Smooth muscle cell (in vitro differentiated cells): ENCODE measurements at regions not wholly inside any gene's neighbourhood (a gene's known extent, or its start where the extent isn't known, plus 50 kb on each side); places are given as distances from the start of the nearest gene placed in this dataset.
A peak's percentile ranks its signal among the peaks of the same experiment; 100 is the strongest.

Experiments used
- DNase-seq: peaks from one replicate; lab custom pipeline; 2025; ENCODE audit not compliant: unreplicated experiment; lab: John Stamatoyannopoulos, UW
- H2AFZ ChIP-seq: fragments of 200-600 bp; sonication (generic); 2 replicates; pipeline ENCODE4 v1.6.0; 2016; ENCODE audit warnings: antibody characterized with exemption, low read depth, mild to moderate bottlenecking
- H3F3A ChIP-seq: fragments of 200-600 bp; sonication (generic); 2 replicates; pipeline ENCODE4 v1.6.0; 2017; ENCODE audit warnings: antibody characterized with exemption, low read depth
- H3K27ac ChIP-seq: fragments of 200-600 bp; sonication (generic); 2 replicates; pipeline ENCODE4 v1.5.1; 2016; ENCODE audit warnings: low read depth, mild to moderate bottlenecking
- H3K27me3 ChIP-seq: fragments of 200-600 bp; sonication (generic); 2 replicates; pipeline ENCODE4 v1.6.1; 2016; ENCODE audit warnings: low read depth, mild to moderate bottlenecking
- H3K36me3 ChIP-seq: fragments of 200-600 bp; sonication (generic); 2 replicates; pipeline ENCODE4 v1.5.1; 2016; ENCODE audit warnings: low read depth
- H3K4me1 ChIP-seq: fragments of 200-600 bp; sonication (generic); 2 replicates; pipeline ENCODE4 v1.5.1; 2016; ENCODE audit warnings: low read depth
- H3K4me2 ChIP-seq: fragments of 200-600 bp; sonication (generic); 2 replicates; pipeline ENCODE4 v1.6.0; 2016; ENCODE audit warnings: mild to moderate bottlenecking
- H3K4me3 ChIP-seq: fragments of 200-600 bp; sonication (generic); 2 replicates; pipeline ENCODE4 v1.5.1; 2016; ENCODE audit warnings: mild to moderate bottlenecking
- H3K79me2 ChIP-seq: fragments of 200-600 bp; sonication (generic); 2 replicates; pipeline ENCODE4 v1.6.0; 2016; ENCODE audit warnings: low read depth, mild to moderate bottlenecking
- H3K9ac ChIP-seq: fragments of 200-600 bp; sonication (generic); 2 replicates; pipeline ENCODE4 v1.6.0; 2016; ENCODE audit warnings: low read depth
- H3K9me3 ChIP-seq: fragments of 200-600 bp; sonication (generic); replicated peaks from 2 replicates; pipeline ENCODE4 v1.5.1; 2016; ENCODE audit warnings: low read depth
- H4K20me1 ChIP-seq: fragments of 200-600 bp; sonication (generic); 2 replicates; pipeline ENCODE4 v1.6.0; 2016; ENCODE audit warnings: low read depth
- WGBS: methylation state at CpG from one replicate; pipeline ENCODE4 v1.1.7; 2016; ENCODE audit warnings: low lambda C conversion rate; 5-methylcytosine and 5-hydroxymethylcytosine counted together
- TF ChIP-seq, protein P1 (sequence below): fragments of 200-600 bp; sonication (generic); IDR thresholded peaks from 2 replicates; pipeline ENCODE4 v1.5.1; 2017; ENCODE audit warnings: borderline replicate concordance, mild to moderate bottlenecking, antibody characterized with exemption; ENCODE audit not compliant: insufficient read depth, poor library complexity, severe bottlenecking

GRCh38 chr9:81318571-81318970, 370.8 kb downstream of the TLE1 start:
- 40% methylated on average over 3 of the region's 3 CpGs for WGBS
- no peaks in the 10 kb centered on the region for H3K4me1 ChIP-seq
- no peak overlapping the region for H3K9ac ChIP-seq
- H3K27ac ChIP-seq = peak overlapping the region; percentile 25
- H3K79me2 ChIP-seq = no peaks in the 10 kb centered on the region
- no peaks in the 10 kb centered on the region for H3F3A ChIP-seq
- peak overlapping the region; percentile 37 for H3K4me2 ChIP-seq
- H2AFZ ChIP-seq = no peak overlapping the region
- DNase-seq = no peak
- H4K20me1 ChIP-seq = no peaks in the 10 kb centered on the region
- H3K36me3 ChIP-seq = peaks cover 6% of the 10 kb centered on the region
- H3K4me3 ChIP-seq = no peak overlapping the region
- H3K27me3 ChIP-seq = no peaks in the 10 kb centered on the region
- H3K9me3 ChIP-seq = peaks cover 7% of the 10 kb centered on the region
- TF ChIP-seq, protein P1, sequence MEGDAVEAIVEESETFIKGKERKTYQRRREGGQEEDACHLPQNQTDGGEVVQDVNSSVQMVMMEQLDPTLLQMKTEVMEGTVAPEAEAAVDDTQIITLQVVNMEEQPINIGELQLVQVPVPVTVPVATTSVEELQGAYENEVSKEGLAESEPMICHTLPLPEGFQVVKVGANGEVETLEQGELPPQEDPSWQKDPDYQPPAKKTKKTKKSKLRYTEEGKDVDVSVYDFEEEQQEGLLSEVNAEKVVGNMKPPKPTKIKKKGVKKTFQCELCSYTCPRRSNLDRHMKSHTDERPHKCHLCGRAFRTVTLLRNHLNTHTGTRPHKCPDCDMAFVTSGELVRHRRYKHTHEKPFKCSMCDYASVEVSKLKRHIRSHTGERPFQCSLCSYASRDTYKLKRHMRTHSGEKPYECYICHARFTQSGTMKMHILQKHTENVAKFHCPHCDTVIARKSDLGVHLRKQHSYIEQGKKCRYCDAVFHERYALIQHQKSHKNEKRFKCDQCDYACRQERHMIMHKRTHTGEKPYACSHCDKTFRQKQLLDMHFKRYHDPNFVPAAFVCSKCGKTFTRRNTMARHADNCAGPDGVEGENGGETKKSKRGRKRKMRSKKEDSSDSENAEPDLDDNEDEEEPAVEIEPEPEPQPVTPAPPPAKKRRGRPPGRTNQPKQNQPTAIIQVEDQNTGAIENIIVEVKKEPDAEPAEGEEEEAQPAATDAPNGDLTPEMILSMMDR = no peak

GRCh38 chr9:81317939-81318338, 371.4 kb downstream of the TLE1 start:
- Histone ChIP-seq H3K9ac (no peak overlapping the region), H3K4me1 (no peaks in the 10 kb centered on the region), H3F3A (no peaks in the 10 kb centered on the region), H3K9me3 (peaks cover under 1% of the 10 kb centered on the region), H4K20me1 (no peaks in the 10 kb centered on the region), H3K4me3 (no peak overlapping the region), H3K27ac (peak overlapping the region; percentile 25), H2AFZ (no peak overlapping the region), H3K79me2 (no peaks in the 10 kb centered on the region), H3K27me3 (no peaks in the 10 kb centered on the region), H3K4me2 (no peak overlapping the region), H3K36me3 (no peaks in the 10 kb centered on the region)
- TF ChIP-seq, protein P1 = no peak
- whole genome bisulfite sequencing = 63% methylated on average over 7 of the region's 7 CpGs
- no peak for DNase-seq

DNA sequence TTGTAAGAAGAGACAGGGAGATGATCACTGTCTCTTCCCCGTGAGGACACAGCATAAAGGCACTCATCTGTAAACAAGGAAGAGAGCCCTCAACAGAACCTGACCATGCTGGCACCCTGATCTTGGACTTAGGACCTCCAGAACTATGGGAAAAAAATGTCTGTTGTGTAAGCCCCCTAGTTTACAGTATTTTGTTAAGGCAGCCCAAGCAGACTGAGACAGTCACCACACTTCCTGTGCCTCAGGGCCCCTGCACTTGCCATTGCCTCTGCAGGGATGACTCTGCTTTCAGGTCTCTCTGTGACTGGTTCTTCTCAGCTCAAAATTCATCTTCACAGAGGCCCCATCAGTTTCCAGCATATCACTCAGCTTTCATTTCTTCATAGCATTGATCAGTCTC, 372.1 kb downstream of the TLE1 start:
- H3K79me2 ChIP-seq = no peaks in the 10 kb centered on the region
- H3F3A ChIP-seq = no peaks in the 10 kb centered on the region
- no peaks in the 10 kb centered on the region for H4K20me1 ChIP-seq
- no peak for DNase-seq
- H3K27me3 ChIP-seq = no peaks in the 10 kb centered on the region
- H3K27ac ChIP-seq = no peak overlapping the region
- H3K4me2 ChIP-seq = no peak overlapping the region
- H2AFZ ChIP-seq = no peak overlapping the region
- H3K4me1 ChIP-seq = no peaks in the 10 kb centered on the region
- H3K9me3 ChIP-seq = no peaks in the 10 kb centered on the region
- H3K36me3 ChIP-seq = no peaks in the 10 kb centered on the region
- no peak overlapping the region for H3K4me3 ChIP-seq
- WGBS = 92% methylated on average over 1 of the region's 1 CpG
- no peak overlapping the region for H3K9ac ChIP-seq
- TF ChIP-seq, protein P1 = no peak

DNA sequence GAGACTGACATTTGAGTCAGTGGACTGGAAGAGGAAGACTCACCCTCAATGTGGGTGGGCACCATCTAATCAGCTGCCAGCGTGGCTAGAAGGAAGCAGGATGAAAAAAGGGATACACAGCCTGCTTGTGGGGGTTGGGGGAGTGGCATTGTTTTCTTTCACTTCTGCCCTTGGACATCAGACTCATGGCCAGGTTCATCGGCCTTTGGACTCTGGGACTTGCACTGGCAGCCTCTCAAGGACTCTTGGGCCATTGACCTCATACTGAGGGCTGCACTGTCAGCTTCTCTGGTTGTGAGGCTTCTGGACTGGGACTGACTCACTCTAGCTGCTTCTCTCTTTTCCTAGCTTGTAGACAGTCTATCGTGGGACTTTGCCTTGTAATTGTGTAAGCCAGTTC, 374.9 kb downstream of the TLE1 start:
- no peaks in the 10 kb centered on the region for H3K36me3 ChIP-seq
- H3K4me1 ChIP-seq = no peaks in the 10 kb centered on the region
- H2AFZ ChIP-seq = no peak overlapping the region
- no peak overlapping the region for H3K4me2 ChIP-seq
- H3K79me2 ChIP-seq = no peaks in the 10 kb centered on the region
- H3K4me3 ChIP-seq = no peak overlapping the region
- no peak overlapping the region for H3K27ac ChIP-seq
- no peaks in the 10 kb centered on the region for H4K20me1 ChIP-seq
- TF ChIP-seq, protein P1 = no peak
- H3K9me3 ChIP-seq = no peaks in the 10 kb centered on the region
- 80% methylated on average over 3 of the region's 3 CpGs for WGBS
- H3K9ac ChIP-seq = no peak overlapping the region
- no peaks in the 10 kb centered on the region for H3K27me3 ChIP-seq
- DNase-seq = no peak
- H3F3A ChIP-seq = no peaks in the 10 kb centered on the region
